Transverse colon (tissue), 4 donors: ENCODE measurements at regions not wholly inside any gene's neighbourhood (a gene's known extent, or its start where the extent isn't known, plus 50 kb on each side); places are given as distances from the start of the nearest gene placed in this dataset.
"Not testable (repeated sequence)": the region's sequence is repeated elsewhere in the genome, so short reads cannot be mapped to it uniquely, and the experiment has no call there.

Source experiments
- POLR2AphosphoS5 ChIP-seq, 3 donors: sonication (generic); formaldehyde crosslinking; IDR thresholded peaks; one replicate each; pipeline ENCODE4 v1.6.1; 2016; ENCODE audit warnings: antibody characterized with exemption in 3 of 3
- TF ChIP-seq, protein P1 (sequence below), 5 experiments: fragments of 200-600 bp in 3 of 5; fragments of 450-650 bp in 2 of 5; sonication (generic) in 3 of 5; IDR thresholded peaks; 1 replicate in 2 of 5; 2 replicates in 3 of 5; pipeline ENCODE4 v1.5.1; 2016 to 2017; ENCODE audit warnings: antibody characterized with exemption in 5 of 5, inconsistent platforms in 3 of 5, mild to moderate bottlenecking in 2 of 5, moderate library complexity in 1 of 5

DNA sequence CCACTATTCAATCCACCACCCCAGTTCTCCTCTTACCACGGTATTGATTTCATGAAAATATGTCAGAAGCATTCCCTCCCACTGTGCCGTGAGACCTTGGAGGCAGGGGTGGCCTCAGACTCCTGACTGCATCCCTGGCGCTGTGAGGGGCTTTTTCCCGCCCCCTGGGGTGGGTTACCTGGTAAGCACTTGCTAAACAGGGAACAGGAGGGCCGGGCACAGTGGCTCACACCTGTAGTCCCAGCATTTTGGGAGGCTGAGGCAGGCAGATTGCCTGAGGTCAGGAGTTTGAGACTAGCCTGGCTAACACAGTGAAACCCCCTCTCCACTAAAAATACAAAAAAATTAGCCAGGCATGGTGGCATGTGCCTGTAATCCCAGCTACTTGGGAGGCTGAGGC lies 80.5 kb downstream of the CPZ start:
- TF ChIP-seq, protein P1, sequence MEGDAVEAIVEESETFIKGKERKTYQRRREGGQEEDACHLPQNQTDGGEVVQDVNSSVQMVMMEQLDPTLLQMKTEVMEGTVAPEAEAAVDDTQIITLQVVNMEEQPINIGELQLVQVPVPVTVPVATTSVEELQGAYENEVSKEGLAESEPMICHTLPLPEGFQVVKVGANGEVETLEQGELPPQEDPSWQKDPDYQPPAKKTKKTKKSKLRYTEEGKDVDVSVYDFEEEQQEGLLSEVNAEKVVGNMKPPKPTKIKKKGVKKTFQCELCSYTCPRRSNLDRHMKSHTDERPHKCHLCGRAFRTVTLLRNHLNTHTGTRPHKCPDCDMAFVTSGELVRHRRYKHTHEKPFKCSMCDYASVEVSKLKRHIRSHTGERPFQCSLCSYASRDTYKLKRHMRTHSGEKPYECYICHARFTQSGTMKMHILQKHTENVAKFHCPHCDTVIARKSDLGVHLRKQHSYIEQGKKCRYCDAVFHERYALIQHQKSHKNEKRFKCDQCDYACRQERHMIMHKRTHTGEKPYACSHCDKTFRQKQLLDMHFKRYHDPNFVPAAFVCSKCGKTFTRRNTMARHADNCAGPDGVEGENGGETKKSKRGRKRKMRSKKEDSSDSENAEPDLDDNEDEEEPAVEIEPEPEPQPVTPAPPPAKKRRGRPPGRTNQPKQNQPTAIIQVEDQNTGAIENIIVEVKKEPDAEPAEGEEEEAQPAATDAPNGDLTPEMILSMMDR (IDR thresholded peaks at IDR 0.05), result not testable (repeated sequence)
- TF ChIP-seq POLR2AphosphoS5 (IDR thresholded peaks at IDR 0.05), result not testable (repeated sequence)
